H1 (cell line): ENCODE measurements at regions not wholly inside any gene's neighbourhood (a gene's known extent, or its start where the extent isn't known, plus 50 kb on each side); places are given as distances from the start of the nearest gene placed in this dataset.

Experiments
- CTCF ChIA-PET: fragments of 300-600 bp; sonication (Branson Sonifier 250); formaldehyde crosslinking; loops from one replicate; lab custom pipeline; 2021; ENCODE audit not compliant: partially characterized antibody; lab: Charles Lee
- POLR2A ChIA-PET: fragments of 300-600 bp; sonication (Branson Sonifier 250); formaldehyde crosslinking; loops from one replicate; lab custom pipeline; 2021; ENCODE audit warnings: inconsistent platforms; ENCODE audit not compliant: partially characterized antibody; lab: Charles Lee
- DNase-seq, 2 experiments: peaks; one replicate each; pipeline versions ENCODE4 v3.0.0 to v3.0.0-alpha.2; 2010 to 2022; ENCODE audit warnings: low spot score in 2 of 2, low read depth in 1 of 2, mixed read lengths in 1 of 2
- FAIRE-seq: peaks from 2 replicates; lab custom pipeline; 2011; peaks lifted over from hg19 to GRCh38; lab: Jason Lieb, UNC
- H2AFZ ChIP-seq: 2 replicates; pipeline ENCODE4 v1.8.1; 2012; ENCODE audit warnings: low read length, inconsistent platforms
- H2AK5ac ChIP-seq: 2 replicates; pipeline ENCODE4 v1.6.1; 2013; ENCODE audit warnings: low read depth, low read length
- H2BK120ac ChIP-seq: replicated peaks from 2 replicates; pipeline ENCODE3; 2013; ENCODE audit warnings: low read depth, low read length, inconsistent platforms
- H2BK12ac ChIP-seq: 2 replicates; pipeline ENCODE4 v1.6.1; 2013; ENCODE audit warnings: low read depth, low read length
- H2BK15ac ChIP-seq: 2 replicates; pipeline ENCODE4 v1.6.1; 2013; ENCODE audit warnings: low read length
- H2BK20ac ChIP-seq: 2 replicates; pipeline ENCODE4 v1.6.1; 2013; ENCODE audit warnings: low read length
- H2BK5ac ChIP-seq: 2 replicates; pipeline ENCODE4 v1.6.1; 2013; ENCODE audit warnings: low read depth, low read length
- H3K14ac ChIP-seq: 2 replicates; pipeline ENCODE4 v1.6.1; 2013; ENCODE audit warnings: inconsistent platforms; ENCODE audit not compliant: insufficient read length
- H3K18ac ChIP-seq: 2 replicates; pipeline ENCODE4 v1.6.1; 2013; ENCODE audit warnings: low read length; ENCODE audit errors: extremely low read depth
- H3K23ac ChIP-seq: 2 replicates; pipeline ENCODE4 v1.6.1; 2013; ENCODE audit warnings: inconsistent platforms; ENCODE audit not compliant: insufficient read length
- H3K23me2 ChIP-seq: 2 replicates; pipeline ENCODE4 v1.6.1; 2013; ENCODE audit warnings: low read depth, low read length
- H3K27ac ChIP-seq: 2 replicates; pipeline ENCODE4 v1.6.1; 2011; ENCODE audit warnings: low read depth, low read length, inconsistent platforms
- H3K27me3 ChIP-seq, 4 experiments: replicated peaks in 1 of 4; 1 replicate in 1 of 4; 2 replicates in 3 of 4; pipeline versions ENCODE4 v1.6.1 to v1.8.1; 2011 to 2013; ENCODE audit warnings: low read length in 3 of 4, mild to moderate bottlenecking in 3 of 4, inconsistent platforms in 2 of 4, mixed read lengths in 2 of 4, moderate library complexity in 1 of 4; ENCODE audit not compliant: control insufficient read depth in 3 of 4, insufficient read depth in 3 of 4; ENCODE audit errors: extremely low read depth in 1 of 4
- H3K36me3 ChIP-seq, 4 experiments: 2 replicates each; pipeline versions ENCODE4 v1.6.1 to v1.8.1; 2011 to 2013; ENCODE audit warnings: mild to moderate bottlenecking in 4 of 4, low read length in 3 of 4, moderate library complexity in 2 of 4, control low read depth in 1 of 4, inconsistent platforms in 1 of 4; ENCODE audit not compliant: insufficient read depth in 4 of 4, control insufficient read depth in 2 of 4
- H3K4ac ChIP-seq: replicated peaks from 2 replicates; pipeline ENCODE3; 2013; ENCODE audit warnings: low read length, low read depth, mixed read lengths, inconsistent platforms; ENCODE audit not compliant: insufficient read length
- H3K4me1 ChIP-seq, 4 experiments: replicated peaks in 1 of 4; 1 replicate in 1 of 4; 2 replicates in 3 of 4; pipeline versions ENCODE4 v1.6.1 to v1.8.1; 2011 to 2013; ENCODE audit warnings: low read length in 3 of 4, inconsistent platforms in 2 of 4, mixed read lengths in 1 of 4; ENCODE audit not compliant: insufficient read depth in 4 of 4, control insufficient read depth in 3 of 4
- H3K4me2 ChIP-seq, 2 experiments: 2 replicates each; pipeline versions ENCODE4 v1.6.1 to v1.8.1; 2011 to 2013; ENCODE audit warnings: low read depth in 2 of 2, low read length in 2 of 2, control low read depth in 1 of 2, inconsistent platforms in 1 of 2, mild to moderate bottlenecking in 1 of 2; ENCODE audit not compliant: insufficient read depth in 1 of 2
- H3K4me3 ChIP-seq, 4 experiments: fragments of 200-600, 300-600 bp in 1 of 4; sonication (generic), shearing (Covaris generic), sonication (Bioruptor Twin) in 1 of 4; 2 replicates each; pipeline versions ENCODE4 v1.5.1 to v1.8.1; 2011 to 2016; ENCODE audit warnings: low read length in 4 of 4, low read depth in 3 of 4, control low read depth in 2 of 4, inconsistent platforms in 2 of 4, mild to moderate bottlenecking in 2 of 4, mixed read lengths in 1 of 4, moderate library complexity in 1 of 4; ENCODE audit not compliant: insufficient read depth in 2 of 4; ENCODE audit errors: extremely low read depth in 1 of 4
- H3K56ac ChIP-seq: replicated peaks from 2 replicates; pipeline ENCODE3; 2013; ENCODE audit warnings: low read depth, mild to moderate bottlenecking, mixed read lengths, low read length, inconsistent platforms; ENCODE audit not compliant: insufficient read length
- H3K79me1 ChIP-seq: 2 replicates; pipeline ENCODE4 v1.6.1; 2013; ENCODE audit warnings: low read depth, low read length, control low read depth
- H3K79me2 ChIP-seq, 2 experiments: 2 replicates each; pipeline versions ENCODE4 v1.6.1 to v1.8.1; 2012 to 2013; ENCODE audit warnings: low read length in 2 of 2, mild to moderate bottlenecking in 2 of 2, inconsistent platforms in 1 of 2; ENCODE audit not compliant: insufficient read depth in 2 of 2, control insufficient read depth in 1 of 2
- H3K9ac ChIP-seq, 4 experiments: replicated peaks in 1 of 4; 1 replicate in 1 of 4; 2 replicates in 3 of 4; pipeline versions ENCODE4 v1.6.1 to v1.8.1; 2011 to 2013; ENCODE audit warnings: low read depth in 3 of 4, low read length in 3 of 4, control low read depth in 2 of 4, mild to moderate bottlenecking in 2 of 4, moderate library complexity in 2 of 4, inconsistent platforms in 1 of 4; ENCODE audit errors: extremely low read depth in 1 of 4
- H3K9me3 ChIP-seq, 2 experiments: 2 replicates each; pipeline versions ENCODE4 v1.6.1 to v1.8.1; 2012 to 2013; ENCODE audit warnings: mild to moderate bottlenecking in 2 of 2, moderate library complexity in 2 of 2, control low read depth in 1 of 2, inconsistent platforms in 1 of 2, low read depth in 1 of 2, low read length in 1 of 2, mixed read lengths in 1 of 2; ENCODE audit not compliant: insufficient read depth in 2 of 2
- H4K20me1 ChIP-seq, 2 experiments: replicated peaks in 1 of 2; 2 replicates each; pipeline versions ENCODE3 to v1.8.1; 2011 to 2013; ENCODE audit warnings: inconsistent platforms in 2 of 2, low read length in 2 of 2, mild to moderate bottlenecking in 1 of 2; ENCODE audit not compliant: insufficient read depth in 2 of 2, control insufficient read depth in 1 of 2
- H4K5ac ChIP-seq: 2 replicates; pipeline ENCODE4 v1.6.1; 2013; ENCODE audit warnings: low read length, low read depth, mixed read lengths, inconsistent platforms; ENCODE audit not compliant: insufficient read length
- H4K8ac ChIP-seq: 2 replicates; pipeline ENCODE4 v1.8.0; 2013; ENCODE audit warnings: mild to moderate bottlenecking, moderate library complexity, low read length, inconsistent platforms; ENCODE audit not compliant: insufficient read depth; ENCODE audit errors: extremely low read depth
- H4K91ac ChIP-seq: replicated peaks from 2 replicates; pipeline ENCODE3; 2013; ENCODE audit warnings: low read length, mixed read lengths, inconsistent platforms; ENCODE audit not compliant: insufficient read length
- KDM5A ChIP-seq: fragments of 200-600 bp; IDR thresholded peaks from 2 replicates; pipeline ENCODE4 v1.7.1; 2012; ENCODE audit warnings: mild to moderate bottlenecking, low read length, inconsistent platforms, mixed read lengths
- RAD21 ChIP-seq, 2 experiments: IDR thresholded peaks in 1 of 2; conservative IDR thresholded peaks in 1 of 2; 2 replicates each; pipeline ENCODE4 v1.6.1; 2011; ENCODE audit warnings: low read depth in 2 of 2, low read length in 2 of 2, improper control_type of control experiment in 1 of 2, inconsistent platforms in 1 of 2, mild to moderate bottlenecking in 1 of 2, moderate library complexity in 1 of 2
- WGBS, 2 experiments: shearing (Covaris generic) in 1 of 2; methylation state at CpG; one replicate each; pipeline versions ENCODE4 v1.1.6 to v1.1.7; 2013 to 2015; ENCODE audit warnings: low lambda C conversion rate in 2 of 2, mixed read lengths in 2 of 2, inconsistent platforms in 1 of 2, low coverage in 1 of 2, missing lambda C conversion rate in 1 of 2; ENCODE audit not compliant: insufficient replicate concordance in 2 of 2, insufficient coverage in 1 of 2, insufficient read length in 1 of 2; ENCODE audit errors: extremely low coverage in 1 of 2, missing lambda C conversion rate in 1 of 2; 5-methylcytosine and 5-hydroxymethylcytosine counted together
- TF ChIP-seq, protein P1 (sequence below), 3 experiments: IDR thresholded peaks; 1 replicate in 2 of 3; 2 replicates in 1 of 3; pipeline versions ENCODE4 v1.5.1 to v1.6.1; 2011; ENCODE audit warnings: low read length in 3 of 3, mild to moderate bottlenecking in 3 of 3, inconsistent platforms in 2 of 3, low read depth in 1 of 3, moderate library complexity in 1 of 3; ENCODE audit not compliant: insufficient read depth in 1 of 3; ENCODE audit errors: control extremely low read depth in 1 of 3

DNA sequence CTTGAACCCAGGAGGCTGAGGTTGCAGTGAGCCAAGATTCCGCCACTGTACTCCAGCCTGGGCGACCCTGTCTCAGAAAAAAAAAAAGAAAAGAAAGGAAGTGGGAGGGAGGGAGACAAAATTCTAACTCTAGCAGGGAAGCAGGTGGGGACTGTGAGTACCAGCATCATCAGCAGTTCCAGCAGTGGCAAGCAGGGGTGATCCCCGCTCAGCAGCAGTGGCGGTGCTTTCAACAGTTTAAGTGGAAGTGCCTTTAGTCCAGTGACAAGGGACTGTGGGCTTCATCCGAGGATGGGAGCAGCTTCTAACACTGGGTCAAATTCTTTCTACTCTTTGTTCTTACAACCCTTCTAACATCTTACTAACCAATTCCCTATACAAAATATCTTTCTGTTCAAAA is 858.1 kb upstream of the ADAMTS5 start:
- H2BK20ac ChIP-seq = no peak overlapping the region
- CTCF ChIA-PET = no interaction called here
- POLR2A ChIA-PET = no interaction called here

More for the DNA sequence above, 858.1 kb upstream of the ADAMTS5 start:
- H4K8ac ChIP-seq = no peak overlapping the region
- H3K23me2 ChIP-seq = no peaks in the 10 kb centered on the region
- H3K4me1 ChIP-seq = no peaks in the 10 kb centered on the region
- no peaks in the 10 kb centered on the region for H3K9me3 ChIP-seq
- no peak overlapping the region for H2BK120ac ChIP-seq
- no peak for DNase-seq
- H3K27me3 ChIP-seq = no peaks in the 10 kb centered on the region
- H2AFZ ChIP-seq = no peak overlapping the region
- no peaks in the 10 kb centered on the region for H3K79me2 ChIP-seq
- H3K79me1 ChIP-seq = no peaks in the 10 kb centered on the region
- no peak for FAIRE-seq
- H3K56ac ChIP-seq = no peak overlapping the region
- H3K36me3 ChIP-seq = no peaks in the 10 kb centered on the region
- no peak overlapping the region for H2BK12ac ChIP-seq
- no peaks in the 10 kb centered on the region for H4K20me1 ChIP-seq
- no peak overlapping the region for H3K9ac ChIP-seq
- H3K23ac ChIP-seq = no peak overlapping the region
- H3K18ac ChIP-seq = no peak overlapping the region
- H2BK5ac ChIP-seq = no peak overlapping the region
- peak in 1 of 2 experiments; percentile 34; a peak in 1 of 4 replicates for TF ChIP-seq RAD21 (IDR thresholded peaks at IDR 0.05 in 1 of 2, conservative IDR thresholded peaks at IDR 0.05 in 1 of 2; ENCODE audit: low read depth in 2 of 2, low read length in 2 of 2)
- TF ChIP-seq KDM5A = no peak
- TF ChIP-seq, protein P1, sequence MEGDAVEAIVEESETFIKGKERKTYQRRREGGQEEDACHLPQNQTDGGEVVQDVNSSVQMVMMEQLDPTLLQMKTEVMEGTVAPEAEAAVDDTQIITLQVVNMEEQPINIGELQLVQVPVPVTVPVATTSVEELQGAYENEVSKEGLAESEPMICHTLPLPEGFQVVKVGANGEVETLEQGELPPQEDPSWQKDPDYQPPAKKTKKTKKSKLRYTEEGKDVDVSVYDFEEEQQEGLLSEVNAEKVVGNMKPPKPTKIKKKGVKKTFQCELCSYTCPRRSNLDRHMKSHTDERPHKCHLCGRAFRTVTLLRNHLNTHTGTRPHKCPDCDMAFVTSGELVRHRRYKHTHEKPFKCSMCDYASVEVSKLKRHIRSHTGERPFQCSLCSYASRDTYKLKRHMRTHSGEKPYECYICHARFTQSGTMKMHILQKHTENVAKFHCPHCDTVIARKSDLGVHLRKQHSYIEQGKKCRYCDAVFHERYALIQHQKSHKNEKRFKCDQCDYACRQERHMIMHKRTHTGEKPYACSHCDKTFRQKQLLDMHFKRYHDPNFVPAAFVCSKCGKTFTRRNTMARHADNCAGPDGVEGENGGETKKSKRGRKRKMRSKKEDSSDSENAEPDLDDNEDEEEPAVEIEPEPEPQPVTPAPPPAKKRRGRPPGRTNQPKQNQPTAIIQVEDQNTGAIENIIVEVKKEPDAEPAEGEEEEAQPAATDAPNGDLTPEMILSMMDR (IDR thresholded peaks at IDR 0.05; ENCODE audit: control extremely low read depth in 1 of 3, insufficient read depth in 1 of 3, low read depth in 1 of 3, low read length in 3 of 3) = peak; percentile 3 to 47 (median 28); a peak in 3 of 4 replicates
- no peak overlapping the region for H3K14ac ChIP-seq
- no peak overlapping the region for H3K4me3 ChIP-seq
- H2BK15ac ChIP-seq = no peak overlapping the region
- H3K4ac ChIP-seq = no peak overlapping the region
- H4K5ac ChIP-seq = no peak overlapping the region
- H3K27ac ChIP-seq = no peak overlapping the region
- WGBS, 2 experiments = 93% methylated on average over 3 of the region's 5 CpGs; no CpG with 5 or more reads in 1 of the 2 experiments
- no peak overlapping the region for H4K91ac ChIP-seq
- no peak overlapping the region for H2AK5ac ChIP-seq
- H3K4me2 ChIP-seq = no peak overlapping the region
